Parathyroid adenoma (tissue), 2 donors: ENCODE measurements at regions not wholly inside any gene's neighbourhood (a gene's known extent, or its start where the extent isn't known, plus 50 kb on each side); places are given as distances from the start of the nearest gene placed in this dataset.
"Not testable (repeated sequence)": the region's sequence is repeated elsewhere in the genome, so short reads cannot be mapped to it uniquely, and the experiment has no call there.

Experiments
- H2AFZ ChIP-seq: fragments of 300-600 bp; sonication (generic); one replicate; pipeline ENCODE4 v1.7.0; 2017; ENCODE audit warnings: antibody characterized with exemption, mild to moderate bottlenecking
- H3K27ac ChIP-seq: fragments of 300-600 bp; sonication (generic); one replicate; pipeline ENCODE4 v1.7.0; 2017
- H3K27me3 ChIP-seq: fragments of 300-600 bp; sonication (generic); one replicate; pipeline ENCODE4 v1.7.0; 2017; ENCODE audit warnings: low read length; ENCODE audit not compliant: control insufficient read depth, insufficient read depth
- H3K36me3 ChIP-seq: fragments of 300-600 bp; sonication (generic); one replicate; pipeline ENCODE4 v1.7.0; 2017; ENCODE audit warnings: low read length; ENCODE audit not compliant: control insufficient read depth, insufficient read depth
- H3K4me1 ChIP-seq: fragments of 300-600 bp; sonication (generic); one replicate; pipeline ENCODE4 v1.7.0; 2017; ENCODE audit warnings: control low read depth
- H3K4me2 ChIP-seq: fragments of 300-600 bp; sonication (generic); one replicate; pipeline ENCODE4 v1.7.0; 2017; ENCODE audit warnings: low read length
- H3K4me3 ChIP-seq: fragments of 300-600 bp; sonication (generic); one replicate; pipeline ENCODE4 v1.7.0; 2017; ENCODE audit warnings: low read depth, low read length
- H3K79me2 ChIP-seq: fragments of 300-600 bp; sonication (generic); one replicate; pipeline ENCODE4 v1.7.0; 2017; ENCODE audit warnings: control low read depth
- H3K9ac ChIP-seq: fragments of 300-600 bp; sonication (generic); one replicate; pipeline ENCODE4 v1.7.0; 2017; ENCODE audit warnings: mild to moderate bottlenecking
- H3K9me3 ChIP-seq: fragments of 300-600 bp; sonication (generic); one replicate; pipeline ENCODE4 v1.7.0; 2017; ENCODE audit warnings: low read length; ENCODE audit not compliant: control insufficient read depth
- TF ChIP-seq, protein P1 (sequence below): fragments of 300-600 bp; sonication (generic); IDR thresholded peaks from one replicate; pipeline ENCODE4 v1.7.0; 2017; ENCODE audit warnings: antibody characterized with exemption, mild to moderate bottlenecking
- donor health status: primary hyperparathyroidism.

DNA sequence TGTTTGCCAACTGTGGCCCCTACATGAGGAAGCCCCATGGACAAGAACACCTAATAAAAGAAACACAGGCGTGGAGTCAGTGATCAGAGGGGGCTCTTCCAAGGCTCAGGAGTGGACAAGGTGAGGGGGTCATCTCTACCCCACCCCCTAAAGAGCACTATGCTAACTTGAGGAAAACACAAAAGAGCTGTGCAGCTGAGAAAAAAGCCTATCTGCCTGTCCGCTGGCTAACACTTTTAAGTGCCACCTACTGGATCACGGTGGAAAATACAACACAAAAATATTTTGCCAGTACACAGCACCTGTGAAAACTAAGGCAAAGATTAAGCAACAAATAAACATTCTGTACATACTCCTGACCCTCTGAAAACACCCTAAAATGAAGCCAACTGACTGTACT lies 53.1 kb upstream of the COBL start:
- Histone ChIP-seq H3K27me3 (no peaks in the 10 kb centered on the region), H3K4me3 (no peak overlapping the region), H2AFZ (no peak overlapping the region), H3K27ac (no peak overlapping the region), H3K79me2 (no peaks in the 10 kb centered on the region), H3K4me2 (no peak overlapping the region), H3K4me1 (peaks cover 15% of the 10 kb centered on the region), H3K9ac (no peak overlapping the region), H3K9me3 (no peaks in the 10 kb centered on the region), H3K36me3 (no peaks in the 10 kb centered on the region)
- TF ChIP-seq, protein P1, sequence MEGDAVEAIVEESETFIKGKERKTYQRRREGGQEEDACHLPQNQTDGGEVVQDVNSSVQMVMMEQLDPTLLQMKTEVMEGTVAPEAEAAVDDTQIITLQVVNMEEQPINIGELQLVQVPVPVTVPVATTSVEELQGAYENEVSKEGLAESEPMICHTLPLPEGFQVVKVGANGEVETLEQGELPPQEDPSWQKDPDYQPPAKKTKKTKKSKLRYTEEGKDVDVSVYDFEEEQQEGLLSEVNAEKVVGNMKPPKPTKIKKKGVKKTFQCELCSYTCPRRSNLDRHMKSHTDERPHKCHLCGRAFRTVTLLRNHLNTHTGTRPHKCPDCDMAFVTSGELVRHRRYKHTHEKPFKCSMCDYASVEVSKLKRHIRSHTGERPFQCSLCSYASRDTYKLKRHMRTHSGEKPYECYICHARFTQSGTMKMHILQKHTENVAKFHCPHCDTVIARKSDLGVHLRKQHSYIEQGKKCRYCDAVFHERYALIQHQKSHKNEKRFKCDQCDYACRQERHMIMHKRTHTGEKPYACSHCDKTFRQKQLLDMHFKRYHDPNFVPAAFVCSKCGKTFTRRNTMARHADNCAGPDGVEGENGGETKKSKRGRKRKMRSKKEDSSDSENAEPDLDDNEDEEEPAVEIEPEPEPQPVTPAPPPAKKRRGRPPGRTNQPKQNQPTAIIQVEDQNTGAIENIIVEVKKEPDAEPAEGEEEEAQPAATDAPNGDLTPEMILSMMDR = peak; percentile 51

DNA sequence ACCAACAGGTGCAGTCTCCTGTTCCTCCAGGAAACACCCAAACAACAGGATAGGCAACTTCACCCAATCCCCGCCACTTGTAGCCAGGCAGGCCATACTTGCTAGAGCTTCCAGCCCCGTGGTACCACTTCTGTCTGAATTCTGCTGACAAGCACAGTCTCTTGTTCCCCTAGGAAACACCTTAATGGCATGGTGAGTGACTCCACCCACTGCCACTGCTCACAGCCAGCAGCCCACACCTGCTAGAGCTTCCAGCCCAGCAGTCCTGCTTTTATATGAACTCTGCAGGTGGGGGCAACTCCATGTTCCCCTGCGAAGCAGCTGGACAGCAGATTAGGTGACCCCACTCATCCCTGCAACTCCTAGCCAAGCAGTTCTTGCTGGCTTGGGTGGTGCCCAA lies 52.6 kb upstream of the COBL start:
- H3K79me2 ChIP-seq, H2AFZ ChIP-seq, H3K4me2 ChIP-seq, H3K4me3 ChIP-seq, H3K9ac ChIP-seq, H3K27ac ChIP-seq, H3K9me3 ChIP-seq, H3K36me3 ChIP-seq, H3K27me3 ChIP-seq: not testable (repeated sequence)
- H3K4me1 ChIP-seq = peaks cover 15% of the 10 kb centered on the region

DNA sequence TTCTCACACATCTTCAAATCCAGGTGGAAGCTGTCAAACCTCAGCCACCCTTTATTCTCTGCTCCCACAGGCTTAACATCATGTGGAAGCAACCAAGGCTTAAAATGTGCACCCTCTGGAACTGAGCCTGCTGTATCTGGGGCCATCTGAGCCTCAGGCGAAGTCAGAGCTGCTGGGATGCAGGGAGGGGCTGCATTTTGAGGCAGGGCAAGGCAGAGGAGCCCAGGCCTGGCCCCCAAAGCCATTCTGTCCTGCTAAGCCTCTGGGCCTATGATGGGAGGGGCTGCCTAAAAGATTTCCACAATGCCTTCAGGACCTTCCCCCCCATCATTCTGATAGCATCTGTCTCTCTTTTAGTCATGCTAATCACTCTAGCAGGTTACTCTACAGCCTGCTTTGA lies 51.7 kb upstream of the COBL start:
- no peak overlapping the region for H3K4me3 ChIP-seq
- H3K27me3 ChIP-seq = no peaks in the 10 kb centered on the region
- H3K9ac ChIP-seq = no peak overlapping the region
- TF ChIP-seq, protein P1 = no peak
- peaks cover 15% of the 10 kb centered on the region for H3K4me1 ChIP-seq
- H3K36me3 ChIP-seq = no peaks in the 10 kb centered on the region
- no peaks in the 10 kb centered on the region for H3K79me2 ChIP-seq
- H3K27ac ChIP-seq = no peak overlapping the region
- H3K4me2 ChIP-seq = no peak overlapping the region
- H3K9me3 ChIP-seq = no peaks in the 10 kb centered on the region
- H2AFZ ChIP-seq = no peak overlapping the region

DNA sequence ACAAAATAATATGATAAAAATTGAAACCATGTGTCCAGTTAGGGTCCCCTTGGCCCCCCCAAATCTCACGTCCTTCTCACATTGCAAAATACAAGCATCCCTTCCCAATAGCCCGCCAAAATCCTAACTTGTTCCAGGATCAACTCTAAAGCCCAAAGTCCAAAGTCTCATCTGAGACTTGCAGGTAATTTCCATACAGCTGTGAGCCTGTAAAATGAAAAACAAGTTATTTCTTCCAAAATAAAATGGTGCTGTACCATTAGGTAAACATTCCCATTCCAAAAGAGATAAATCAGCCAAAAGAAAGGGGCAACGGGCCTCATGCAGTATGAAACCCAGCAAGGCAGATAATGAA lies 51.0 kb upstream of the COBL start:
- TF ChIP-seq, protein P1 = no peak
- Histone ChIP-seq H3K9ac (no peak overlapping the region), H3K79me2 (no peaks in the 10 kb centered on the region), H3K9me3 (no peaks in the 10 kb centered on the region), H3K4me3 (no peak overlapping the region), H3K36me3 (no peaks in the 10 kb centered on the region), H3K4me1 (peaks cover 15% of the 10 kb centered on the region), H3K27ac (no peak overlapping the region), H3K4me2 (no peak overlapping the region), H3K27me3 (no peaks in the 10 kb centered on the region), H2AFZ (no peak overlapping the region)

DNA sequence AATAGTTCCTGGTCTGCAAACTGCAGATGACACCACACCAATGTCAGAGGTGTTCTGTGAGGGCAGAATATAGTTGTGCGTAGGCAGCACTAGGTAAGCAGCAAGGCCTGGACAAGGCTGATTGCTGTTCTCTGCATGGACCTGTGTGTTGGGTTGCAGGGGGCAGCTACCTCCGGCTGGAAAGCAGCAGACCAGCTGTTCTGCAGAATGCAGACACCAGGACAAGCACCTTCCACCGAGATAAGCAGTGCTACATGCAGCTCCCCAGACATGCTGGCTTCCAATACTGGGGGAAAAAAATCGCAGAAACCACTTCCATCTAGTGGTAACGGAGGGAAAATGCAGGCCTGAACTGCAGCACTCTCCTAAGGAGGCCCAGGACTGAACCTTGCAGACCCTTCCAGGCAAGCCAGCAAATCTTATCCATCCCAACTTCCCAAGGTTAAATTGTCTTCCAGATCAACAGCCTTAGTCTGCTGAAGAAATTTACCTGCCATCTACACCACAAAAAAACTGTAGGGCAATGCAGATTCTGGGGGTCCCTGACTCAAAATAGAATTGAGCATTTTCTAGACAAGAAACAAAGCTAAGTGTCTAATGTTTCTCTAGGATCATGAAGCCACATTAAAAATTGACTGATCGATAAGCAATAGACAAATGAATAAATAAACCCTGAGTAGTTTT lies 50.5 kb upstream of the COBL start:
- Histone ChIP-seq H3K27me3 (no peaks in the 10 kb centered on the region), H3K36me3 (no peaks in the 10 kb centered on the region), H3K4me1 (peaks cover 15% of the 10 kb centered on the region), H3K9me3 (no peaks in the 10 kb centered on the region), H3K27ac (peak overlapping the region; percentile 16), H3K4me2 (no peak overlapping the region), H2AFZ (peak overlapping the region; percentile 63), H3K4me3 (no peak overlapping the region), H3K9ac (no peak overlapping the region), H3K79me2 (no peaks in the 10 kb centered on the region)
- TF ChIP-seq, protein P1 = peak; percentile 85
